Suprapubic skin (tissue), 4 donors: ENCODE measurements at regions not wholly inside any gene's neighbourhood (a gene's known extent, or its start where the extent isn't known, plus 50 kb on each side); places are given as distances from the start of the nearest gene placed in this dataset.

ENCODE experiments used
- EP300 ChIP-seq: sonication (generic); formaldehyde crosslinking; IDR thresholded peaks from one replicate; pipeline ENCODE4 v1.6.1; 2017; ENCODE audit warnings: antibody characterized with exemption
- POLR2A ChIP-seq, 2 donors: fragments of 450-650 bp; IDR thresholded peaks; one replicate each; pipeline ENCODE4 v1.6.1; 2017; ENCODE audit warnings: antibody characterized with exemption in 2 of 2, mild to moderate bottlenecking in 2 of 2, moderate library complexity in 2 of 2
- POLR2AphosphoS5 ChIP-seq, 3 donors: sonication (generic); formaldehyde crosslinking; IDR thresholded peaks; one replicate each; pipeline ENCODE4 v1.6.1; 2017; ENCODE audit warnings: antibody characterized with exemption in 3 of 3
- TF ChIP-seq, protein P1 (sequence below), 2 donors: fragments of 200-600 bp in 1 of 2; fragments of 450-650 bp in 1 of 2; sonication (generic) in 1 of 2; IDR thresholded peaks; one replicate each; pipeline ENCODE4 v1.5.1; 2016 to 2019; ENCODE audit warnings: antibody characterized with exemption in 2 of 2, mild to moderate bottlenecking in 1 of 2, moderate library complexity in 1 of 2

DNA sequence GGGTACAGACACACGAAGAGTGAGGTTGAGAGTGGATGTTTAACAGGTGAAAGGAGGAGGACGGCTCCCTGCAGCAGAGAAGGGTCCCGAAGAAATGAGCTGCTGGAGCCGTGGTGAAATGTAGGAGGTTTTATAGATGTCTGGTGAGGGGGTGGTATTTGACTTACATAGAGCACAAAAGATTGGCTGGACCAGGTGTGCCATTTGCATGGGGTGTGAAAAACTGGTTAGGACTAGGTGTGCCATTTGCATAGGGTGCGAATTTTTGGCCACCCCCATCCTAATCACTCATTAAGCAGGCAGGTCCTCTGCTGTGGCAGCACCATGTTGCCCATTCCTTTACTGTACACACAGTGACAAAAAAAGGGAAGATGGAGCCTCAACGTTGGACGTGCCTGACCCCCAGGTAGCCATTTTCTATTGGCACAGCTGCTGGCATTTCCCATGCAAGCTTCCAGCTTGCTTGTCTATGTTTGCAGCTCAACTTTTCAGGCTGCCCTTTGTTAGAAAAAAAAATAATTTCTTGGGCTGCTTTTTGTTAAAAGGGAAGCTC lies 581.7 kb upstream of the B3GAT1 start:
- TF ChIP-seq, protein P1, sequence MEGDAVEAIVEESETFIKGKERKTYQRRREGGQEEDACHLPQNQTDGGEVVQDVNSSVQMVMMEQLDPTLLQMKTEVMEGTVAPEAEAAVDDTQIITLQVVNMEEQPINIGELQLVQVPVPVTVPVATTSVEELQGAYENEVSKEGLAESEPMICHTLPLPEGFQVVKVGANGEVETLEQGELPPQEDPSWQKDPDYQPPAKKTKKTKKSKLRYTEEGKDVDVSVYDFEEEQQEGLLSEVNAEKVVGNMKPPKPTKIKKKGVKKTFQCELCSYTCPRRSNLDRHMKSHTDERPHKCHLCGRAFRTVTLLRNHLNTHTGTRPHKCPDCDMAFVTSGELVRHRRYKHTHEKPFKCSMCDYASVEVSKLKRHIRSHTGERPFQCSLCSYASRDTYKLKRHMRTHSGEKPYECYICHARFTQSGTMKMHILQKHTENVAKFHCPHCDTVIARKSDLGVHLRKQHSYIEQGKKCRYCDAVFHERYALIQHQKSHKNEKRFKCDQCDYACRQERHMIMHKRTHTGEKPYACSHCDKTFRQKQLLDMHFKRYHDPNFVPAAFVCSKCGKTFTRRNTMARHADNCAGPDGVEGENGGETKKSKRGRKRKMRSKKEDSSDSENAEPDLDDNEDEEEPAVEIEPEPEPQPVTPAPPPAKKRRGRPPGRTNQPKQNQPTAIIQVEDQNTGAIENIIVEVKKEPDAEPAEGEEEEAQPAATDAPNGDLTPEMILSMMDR (IDR thresholded peaks at IDR 0.05) = no peak
- TF ChIP-seq POLR2AphosphoS5 (IDR thresholded peaks at IDR 0.05) (no peak), EP300 (no peak), POLR2A (IDR thresholded peaks at IDR 0.05) (no peak)
